ENCODE measurements at regions not wholly inside any gene's neighbourhood (a gene's known extent, or its start where the extent isn't known, plus 50 kb on each side); places are given as distances from the start of the nearest gene placed in this dataset.
A peak's percentile ranks its signal among the peaks of the same experiment; 100 is the strongest.
"Not testable (repeated sequence)": the region's sequence is repeated elsewhere in the genome, so short reads cannot be mapped to it uniquely, and the experiment has no call there.

GRCh38 chr7:65453341-65454030, 79.8 kb downstream of the ZNF92 start:
- DNase-seq: no peak

- DNase-seq: no peak
Measured at GRCh38 chr7:65454469-65454868, 80.8 kb downstream of the ZNF92 start.

DNA sequence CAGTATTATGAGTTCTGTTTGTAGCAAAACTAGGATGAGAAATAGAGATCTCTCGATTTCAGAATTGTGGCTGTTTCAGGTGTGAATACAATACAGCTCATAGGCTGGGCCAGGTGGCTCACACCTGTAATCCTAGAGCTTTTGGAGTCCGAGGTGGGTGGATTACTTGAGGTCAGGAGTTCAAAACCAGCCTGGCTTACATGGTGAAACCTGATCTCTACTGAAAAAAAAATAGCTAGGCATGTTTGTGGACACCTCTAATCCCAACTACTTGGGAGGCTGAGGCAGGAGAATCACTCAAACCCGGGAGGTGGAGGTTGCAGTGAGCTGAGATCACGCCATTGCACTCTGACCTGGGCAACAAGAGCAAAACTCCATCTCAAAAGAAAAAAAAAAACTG, 81.4 kb downstream of the ZNF92 start:
- not testable (repeated sequence) for DNase-seq

GRCh38 chr7:65457705-65458104, 84.0 kb downstream of the ZNF92 start:
- DNase-seq: no peak

DNA sequence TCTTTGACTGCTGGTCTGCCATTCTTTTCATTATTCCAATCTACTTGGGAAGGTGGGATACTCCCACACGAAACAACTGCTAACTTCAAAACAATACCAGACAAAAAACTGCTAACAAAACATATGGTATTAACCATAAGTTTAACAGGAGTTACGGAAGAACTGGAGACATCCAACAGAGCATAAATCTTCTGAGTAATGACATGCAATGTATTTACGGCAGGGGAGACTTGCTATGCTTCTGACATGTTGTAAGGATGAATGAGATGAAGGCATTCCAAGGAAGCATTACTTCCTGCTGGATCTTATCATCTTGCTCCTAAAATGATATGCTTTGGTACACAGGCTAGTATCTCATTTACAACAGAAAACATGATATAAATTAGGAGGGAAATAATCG, 85.8 kb downstream of the ZNF92 start:
- no peak for DNase-seq

GRCh38 chr7:65462148-65462716, 88.6 kb downstream of the ZNF92 start:
- DNase-seq: no peak

DNA sequence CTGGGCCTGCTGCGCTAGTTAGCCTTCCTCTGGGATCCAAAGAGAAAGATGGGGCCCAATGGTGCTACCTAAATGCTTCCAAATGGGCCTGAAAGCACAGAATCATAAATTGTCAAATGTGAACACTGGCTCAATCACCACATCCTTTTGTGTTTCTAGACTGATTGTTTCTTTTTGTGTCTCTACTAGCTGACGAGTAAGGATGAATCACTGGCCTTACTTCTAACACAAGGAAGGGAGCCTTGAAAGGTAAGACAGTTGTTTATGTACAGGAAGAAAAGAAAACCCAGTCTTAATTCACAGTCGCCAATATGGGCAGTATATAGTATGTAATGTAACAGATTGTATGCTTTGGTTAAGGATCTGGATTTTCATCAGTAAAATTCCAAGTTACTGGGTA, 89.5 kb downstream of the ZNF92 start:
- DNase-seq: no peak

GRCh38 chr7:65469919-65470558, 96.4 kb downstream of the ZNF92 start:
- DNase-seq: not testable (repeated sequence)

DNA sequence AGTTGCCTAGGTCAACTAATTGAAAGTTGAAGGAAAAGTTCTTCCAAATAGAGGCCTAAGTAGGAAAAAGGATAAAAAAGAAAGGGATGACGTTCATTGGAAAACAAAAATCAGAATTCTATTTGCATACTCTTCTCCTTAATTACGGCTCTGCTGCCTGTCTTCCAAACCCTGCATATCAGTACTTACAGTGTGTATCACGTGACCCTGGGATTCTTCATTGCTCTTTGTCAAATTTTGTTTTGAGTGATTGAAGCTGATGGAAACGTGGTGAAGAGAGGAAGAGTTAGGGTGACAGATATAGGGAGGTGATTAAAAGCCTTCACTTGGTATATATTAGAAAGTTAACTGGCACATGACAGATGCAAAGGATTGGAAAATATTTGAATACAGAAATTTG, 97.9 kb downstream of the ZNF92 start:
- no peak for DNase-seq

DNA sequence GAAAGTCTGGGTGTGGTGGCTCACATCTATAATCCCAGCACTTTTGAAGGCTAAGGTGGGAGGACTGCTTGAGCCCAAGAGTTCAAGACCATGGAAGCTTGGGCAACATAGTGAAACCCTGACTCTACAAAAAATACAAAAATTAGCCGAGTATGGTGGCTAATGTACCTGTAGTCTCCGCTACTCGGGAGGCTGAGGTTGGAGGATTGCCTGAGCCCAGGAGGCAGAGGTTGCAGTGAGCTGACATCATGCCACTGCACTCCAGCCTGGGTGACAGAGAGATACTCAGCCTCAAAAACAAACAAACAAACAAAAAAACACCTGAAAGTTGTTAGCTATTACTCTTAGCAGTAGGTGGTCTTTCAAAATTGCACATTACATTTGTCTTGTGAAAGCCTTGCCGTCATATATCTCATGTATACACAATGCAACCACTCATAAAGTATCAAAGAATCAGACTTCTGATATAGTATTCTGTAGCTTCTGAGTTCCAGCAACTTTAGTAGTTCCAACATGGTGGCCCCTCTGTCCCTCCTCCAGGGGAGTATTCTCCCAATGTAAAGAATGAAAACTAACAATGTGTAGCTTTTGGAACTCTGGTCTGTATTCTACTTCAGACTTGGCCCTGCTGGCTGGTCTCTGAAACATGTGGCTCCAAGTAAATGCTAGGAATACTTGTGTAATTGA, 101.5 kb downstream of the ZNF92 start:
- DNase-seq: no peak

DNA sequence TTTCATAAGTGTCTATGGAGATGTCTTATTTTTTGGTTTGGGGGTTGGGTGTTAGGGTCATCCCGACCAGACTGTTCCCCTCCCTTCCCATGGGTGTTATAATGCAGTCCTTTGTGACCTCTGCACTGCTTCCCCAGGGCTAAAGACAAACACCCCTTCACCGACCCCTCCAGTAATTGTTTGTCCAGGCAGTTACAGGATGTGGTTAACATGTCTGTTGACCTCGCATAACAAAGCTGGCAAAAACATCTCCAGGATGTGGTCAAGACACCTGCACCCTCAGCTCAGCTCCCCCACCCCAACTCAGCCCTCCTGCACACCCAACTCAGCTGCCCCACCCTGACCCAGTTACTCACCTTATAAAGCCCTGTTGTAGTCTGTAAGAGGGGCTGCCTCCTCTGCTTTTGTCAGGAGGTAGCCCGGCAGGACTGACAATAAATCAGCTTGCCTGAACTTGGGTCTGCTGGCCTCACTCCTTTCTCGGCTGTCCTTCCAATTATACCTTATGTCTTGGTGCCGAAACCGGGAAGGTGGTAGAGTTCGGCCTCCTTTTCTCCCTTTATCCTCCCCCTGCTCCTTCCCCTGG, 102.2 kb downstream of the ZNF92 start:
- DNase-seq: no peak

GRCh38 chr7:65477326-65477725, 103.7 kb downstream of the ZNF92 start:
- DNase-seq: peak; percentile 5

DNA sequence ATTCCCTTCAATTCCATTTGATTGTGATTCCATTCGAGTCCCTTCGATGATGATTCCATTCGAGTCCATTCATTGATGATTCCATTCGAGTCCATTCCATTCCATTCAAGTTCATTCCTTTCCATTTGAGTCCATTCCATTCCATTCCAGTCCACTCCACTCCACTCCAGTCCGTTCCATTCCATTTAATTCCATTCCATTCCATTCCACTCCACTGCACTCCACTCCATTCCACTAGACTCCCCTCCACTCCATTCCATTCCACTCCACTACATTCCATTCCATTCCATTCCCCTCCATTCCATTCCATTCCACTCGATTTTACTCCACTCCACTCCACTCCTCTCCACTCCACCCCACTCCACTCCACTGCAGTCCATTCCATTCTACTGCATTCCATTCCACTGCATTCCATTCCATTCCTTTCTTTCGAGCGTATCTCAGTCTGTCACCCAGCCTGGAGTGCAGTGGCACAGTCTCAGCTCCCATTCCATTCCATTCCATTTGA, 115.7 kb downstream of the ZNF92 start:
- no peak for DNase-seq

GRCh38 chr7:65496697-65497096, 123.0 kb downstream of the ZNF92 start:
- not testable (repeated sequence) for DNase-seq

DNA sequence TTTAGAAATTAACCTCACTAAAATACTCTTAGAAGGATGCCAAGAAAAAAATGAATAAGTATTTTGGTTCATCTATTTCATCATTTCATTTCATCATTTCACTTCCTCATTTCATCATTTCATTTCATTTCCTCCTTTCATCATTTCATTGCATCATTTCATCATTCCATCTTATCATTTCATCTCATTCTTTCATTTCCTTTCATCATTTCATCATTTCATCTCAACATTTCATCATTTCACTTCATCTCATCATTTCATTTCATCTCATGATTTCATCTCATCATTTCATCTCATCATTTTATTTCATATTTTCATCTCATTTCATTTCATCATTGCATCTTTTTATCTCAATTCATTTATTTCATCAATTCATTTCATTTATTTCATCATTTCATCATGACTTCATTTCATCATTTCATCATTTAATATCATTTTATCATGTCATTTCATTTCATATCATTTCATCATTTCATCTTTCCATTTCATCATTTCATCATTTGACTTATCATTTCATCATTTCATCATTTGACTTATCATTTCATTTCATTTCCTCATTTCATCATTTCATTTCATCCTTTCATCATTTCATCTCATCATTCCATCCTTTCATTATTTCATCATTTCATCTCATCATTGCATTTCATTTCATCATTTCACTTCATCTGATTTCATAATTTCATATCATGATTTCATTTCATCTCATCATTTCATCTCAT, 129.9 kb downstream of the ZNF92 start:
- no peak for DNase-seq

- not testable (repeated sequence) for DNase-seq
Measured at GRCh38 chr7:65504504-65505319, 131.1 kb downstream of the ZNF92 start.

- not testable (repeated sequence) for DNase-seq
Measured at GRCh38 chr7:65505320-65505633, 131.6 kb downstream of the ZNF92 start.

DNA sequence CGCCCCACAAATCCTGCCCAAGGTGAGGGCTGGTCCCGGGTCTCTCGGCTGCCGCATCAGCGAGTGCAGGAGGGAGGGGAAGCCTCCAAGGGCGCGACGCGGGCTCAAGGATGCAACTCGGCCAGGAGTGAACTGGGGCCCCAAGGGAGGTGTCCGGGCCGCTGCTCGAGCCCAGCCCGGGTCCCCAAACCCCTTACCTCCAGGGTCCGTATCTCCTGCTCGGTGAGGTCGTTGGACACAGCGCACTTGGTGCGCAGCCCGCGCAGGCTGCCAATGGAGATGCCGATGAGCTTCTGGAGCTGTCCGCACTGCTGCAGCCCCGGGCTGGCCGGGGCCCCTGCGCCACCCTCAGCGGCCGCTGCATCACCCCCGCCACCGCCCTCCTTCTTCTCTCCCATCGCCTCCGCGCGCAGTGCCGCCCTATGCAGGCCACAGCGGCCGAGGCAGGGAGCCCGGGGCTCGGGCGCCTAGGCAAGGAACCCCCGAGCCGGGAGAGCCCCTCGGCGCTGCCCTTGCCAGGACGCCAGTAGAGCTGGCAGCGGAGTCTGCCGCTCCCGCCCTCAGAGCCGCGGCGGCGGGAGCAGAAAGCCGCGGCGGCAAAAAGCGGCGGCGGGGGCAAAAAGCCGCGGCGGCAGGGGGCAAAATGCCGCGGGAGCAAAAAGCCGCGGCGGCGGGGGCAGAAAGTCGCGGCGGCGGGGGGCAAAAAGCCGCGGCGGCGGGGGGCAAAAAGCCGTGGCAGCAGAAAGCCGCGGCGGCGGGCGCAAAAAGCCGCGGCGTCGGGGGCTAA, 135.1 kb downstream of the ZNF92 start:
- DNase-seq: not testable (repeated sequence)

- DNase-seq: no peak
Measured at GRCh38 chr7:65509368-65510186, 135.9 kb downstream of the ZNF92 start.

GRCh38 chr7:65510187-65510538, 136.5 kb downstream of the ZNF92 start:
- not testable (repeated sequence) for DNase-seq
